Liver (tissue), 8 donors: ENCODE measurements at regions not wholly inside any gene's neighbourhood (a gene's known extent, or its start where the extent isn't known, plus 50 kb on each side); places are given as distances from the start of the nearest gene placed in this dataset.

Source experiments
- DNase-seq: peaks from one replicate; pipeline ENCODE4 v3.0.0-alpha.2; 2017; ENCODE audit warnings: low spot score
- H3K27ac ChIP-seq, 2 donors: one replicate each; pipeline ENCODE4 v1.7.0; 2013; ENCODE audit warnings: inconsistent platforms in 2 of 2, low read length in 2 of 2, control low read depth in 1 of 2, low read depth in 1 of 2, mild to moderate bottlenecking in 1 of 2
- H3K27me3 ChIP-seq, 4 donors: one replicate each; pipeline versions ENCODE4 v1.6.1 to v1.7.0; 2013; ENCODE audit warnings: low read length in 3 of 4, inconsistent platforms in 1 of 4, mild to moderate bottlenecking in 1 of 4, moderate library complexity in 1 of 4; ENCODE audit not compliant: control insufficient read depth in 4 of 4, insufficient read depth in 4 of 4
- H3K36me3 ChIP-seq, 4 donors: one replicate each; pipeline versions ENCODE4 v1.6.1 to v1.7.0; 2013; ENCODE audit warnings: low read length in 3 of 4, mild to moderate bottlenecking in 3 of 4, low read depth in 1 of 4, moderate library complexity in 1 of 4; ENCODE audit not compliant: control insufficient read depth in 4 of 4, insufficient read depth in 3 of 4
- H3K4me1 ChIP-seq, 4 donors: one replicate each; pipeline versions ENCODE4 v1.6.1 to v1.7.0; 2013; ENCODE audit warnings: low read length in 3 of 4, mild to moderate bottlenecking in 3 of 4, moderate library complexity in 1 of 4; ENCODE audit not compliant: control insufficient read depth in 4 of 4, insufficient read depth in 4 of 4
- H3K4me3 ChIP-seq, 3 donors: one replicate each; pipeline versions ENCODE4 v1.6.1 to v1.7.0; 2013; ENCODE audit warnings: low read length in 3 of 3, control low read depth in 1 of 3, low read depth in 1 of 3, mild to moderate bottlenecking in 1 of 3
- H3K9ac ChIP-seq, 2 donors: one replicate each; pipeline ENCODE4 v1.7.0; 2013; ENCODE audit warnings: low read length in 2 of 2, mild to moderate bottlenecking in 2 of 2, moderate library complexity in 2 of 2, control low read depth in 1 of 2, low read depth in 1 of 2
- H3K9me3 ChIP-seq, 4 donors: one replicate each; pipeline versions ENCODE4 v1.6.1 to v1.7.0; 2013; ENCODE audit warnings: low read length in 3 of 4; ENCODE audit not compliant: control insufficient read depth in 4 of 4
- EGR1 ChIP-seq, 2 donors: IDR thresholded peaks; 2 replicates each; pipeline ENCODE4 v1.6.1; 2016 to 2018; ENCODE audit warnings: antibody characterized with exemption in 2 of 2, low read depth in 2 of 2
- FOXA2 ChIP-seq: IDR thresholded peaks from 2 replicates; pipeline ENCODE4 v1.6.1; 2016; ENCODE audit warnings: antibody characterized with exemption
- GABPA ChIP-seq, 2 donors: IDR thresholded peaks in 1 of 2; conservative IDR thresholded peaks in 1 of 2; 2 replicates each; pipeline ENCODE4 v1.6.1; 2016; ENCODE audit warnings: antibody characterized with exemption in 2 of 2, mild to moderate bottlenecking in 1 of 2, moderate library complexity in 1 of 2
- HNF4A ChIP-seq, 2 donors: conservative IDR thresholded peaks; 2 replicates each; pipeline ENCODE4 v1.6.1; 2016; ENCODE audit warnings: antibody characterized with exemption in 2 of 2, mild to moderate bottlenecking in 2 of 2
- HNF4G ChIP-seq: IDR thresholded peaks from 2 replicates; pipeline ENCODE4 v1.6.1; 2016; ENCODE audit warnings: antibody characterized with exemption
- JUND ChIP-seq, 2 donors: IDR thresholded peaks; 2 replicates each; pipeline ENCODE4 v1.6.1; 2016; ENCODE audit warnings: antibody characterized with exemption in 2 of 2
- RXRA ChIP-seq, 2 donors: IDR thresholded peaks; 2 replicates each; pipeline ENCODE4 v1.6.1; 2017 to 2018; ENCODE audit warnings: antibody characterized with exemption in 2 of 2, mild to moderate bottlenecking in 1 of 2
- SP1 ChIP-seq: IDR thresholded peaks from 2 replicates; pipeline ENCODE4 v1.6.1; 2018; ENCODE audit warnings: antibody characterized with exemption, mild to moderate bottlenecking
- YY1 ChIP-seq: IDR thresholded peaks from 2 replicates; pipeline ENCODE4 v1.6.1; 2016; ENCODE audit warnings: antibody characterized with exemption, mild to moderate bottlenecking
- WGBS: extraction: QIAGEN DNeasy Blood & Tissue Kit; methylation state at CpG from one replicate; pipeline ENCODE4 v1.1.7; 2013; 5-methylcytosine and 5-hydroxymethylcytosine counted together
- TF ChIP-seq, protein P1 (sequence below): IDR thresholded peaks from 2 replicates; pipeline ENCODE4 v1.6.1; 2016; ENCODE audit warnings: antibody characterized with exemption, mild to moderate bottlenecking
- TF ChIP-seq, protein P2 (sequence below): fragments of 150-350 bp; IDR thresholded peaks from 2 replicates; pipeline ENCODE4 v1.5.1; 2017; ENCODE audit warnings: improper control_type of control experiment, low read depth, low read length; ENCODE audit not compliant: missing input control
- TF ChIP-seq, protein P3 (sequence below): IDR thresholded peaks from 2 replicates; pipeline ENCODE4 v1.6.1; 2016; ENCODE audit warnings: antibody characterized with exemption
- TF ChIP-seq, protein P4 (sequence below): IDR thresholded peaks from 2 replicates; pipeline ENCODE4 v1.6.1; 2016; ENCODE audit warnings: antibody characterized with exemption
- TF ChIP-seq, protein P5 (sequence below): IDR thresholded peaks from 2 replicates; pipeline ENCODE4 v1.6.1; 2016; ENCODE audit warnings: antibody characterized with exemption
- donor health status: healthy.
- donor health status: healthy.
- donor health status: healthy.
- donor health status: healthy.
- donor health status: healthy.

DNA sequence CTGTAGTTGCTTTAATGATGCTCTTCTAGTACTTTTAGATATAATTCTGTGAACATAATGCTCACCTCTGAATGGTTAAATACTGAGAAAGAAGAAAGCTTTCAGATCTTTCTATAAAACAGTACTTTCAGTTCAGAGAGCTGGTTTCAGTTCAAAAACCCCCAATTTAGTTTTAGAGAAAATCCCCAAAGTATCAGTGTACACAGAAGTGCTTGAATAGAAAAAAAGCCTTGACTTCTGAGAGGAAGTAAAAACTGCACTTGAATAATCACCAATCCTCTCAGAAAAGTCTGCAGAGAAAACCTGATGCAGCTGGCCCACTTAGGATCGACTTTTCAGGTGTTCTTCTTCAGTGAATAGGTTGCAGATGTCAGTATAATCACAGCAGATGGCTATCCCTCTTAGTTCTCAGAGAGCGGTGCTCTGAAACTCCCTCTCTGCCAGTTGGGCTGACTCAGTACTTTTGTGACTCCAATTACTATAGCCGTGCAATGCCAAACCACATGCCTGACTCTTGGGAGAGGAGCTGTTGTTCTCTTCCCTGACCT lies 616.3 kb downstream of the LRFN5 start:
- TF ChIP-seq HNF4G (no peak), EGR1 (IDR thresholded peaks at IDR 0.05; ENCODE audit: low read depth in 2 of 2) (no peak), YY1 (no peak), RXRA (IDR thresholded peaks at IDR 0.05) (no peak), FOXA2 (no peak), SP1 (no peak), JUND (IDR thresholded peaks at IDR 0.05) (no peak), GABPA (IDR thresholded peaks at IDR 0.05 in 1 of 2, conservative IDR thresholded peaks at IDR 0.05 in 1 of 2) (no peak), HNF4A (conservative IDR thresholded peaks at IDR 0.05) (no peak)
- TF ChIP-seq, protein P1, sequence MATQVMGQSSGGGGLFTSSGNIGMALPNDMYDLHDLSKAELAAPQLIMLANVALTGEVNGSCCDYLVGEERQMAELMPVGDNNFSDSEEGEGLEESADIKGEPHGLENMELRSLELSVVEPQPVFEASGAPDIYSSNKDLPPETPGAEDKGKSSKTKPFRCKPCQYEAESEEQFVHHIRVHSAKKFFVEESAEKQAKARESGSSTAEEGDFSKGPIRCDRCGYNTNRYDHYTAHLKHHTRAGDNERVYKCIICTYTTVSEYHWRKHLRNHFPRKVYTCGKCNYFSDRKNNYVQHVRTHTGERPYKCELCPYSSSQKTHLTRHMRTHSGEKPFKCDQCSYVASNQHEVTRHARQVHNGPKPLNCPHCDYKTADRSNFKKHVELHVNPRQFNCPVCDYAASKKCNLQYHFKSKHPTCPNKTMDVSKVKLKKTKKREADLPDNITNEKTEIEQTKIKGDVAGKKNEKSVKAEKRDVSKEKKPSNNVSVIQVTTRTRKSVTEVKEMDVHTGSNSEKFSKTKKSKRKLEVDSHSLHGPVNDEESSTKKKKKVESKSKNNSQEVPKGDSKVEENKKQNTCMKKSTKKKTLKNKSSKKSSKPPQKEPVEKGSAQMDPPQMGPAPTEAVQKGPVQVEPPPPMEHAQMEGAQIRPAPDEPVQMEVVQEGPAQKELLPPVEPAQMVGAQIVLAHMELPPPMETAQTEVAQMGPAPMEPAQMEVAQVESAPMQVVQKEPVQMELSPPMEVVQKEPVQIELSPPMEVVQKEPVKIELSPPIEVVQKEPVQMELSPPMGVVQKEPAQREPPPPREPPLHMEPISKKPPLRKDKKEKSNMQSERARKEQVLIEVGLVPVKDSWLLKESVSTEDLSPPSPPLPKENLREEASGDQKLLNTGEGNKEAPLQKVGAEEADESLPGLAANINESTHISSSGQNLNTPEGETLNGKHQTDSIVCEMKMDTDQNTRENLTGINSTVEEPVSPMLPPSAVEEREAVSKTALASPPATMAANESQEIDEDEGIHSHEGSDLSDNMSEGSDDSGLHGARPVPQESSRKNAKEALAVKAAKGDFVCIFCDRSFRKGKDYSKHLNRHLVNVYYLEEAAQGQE, result no peak
- TF ChIP-seq, protein P2, sequence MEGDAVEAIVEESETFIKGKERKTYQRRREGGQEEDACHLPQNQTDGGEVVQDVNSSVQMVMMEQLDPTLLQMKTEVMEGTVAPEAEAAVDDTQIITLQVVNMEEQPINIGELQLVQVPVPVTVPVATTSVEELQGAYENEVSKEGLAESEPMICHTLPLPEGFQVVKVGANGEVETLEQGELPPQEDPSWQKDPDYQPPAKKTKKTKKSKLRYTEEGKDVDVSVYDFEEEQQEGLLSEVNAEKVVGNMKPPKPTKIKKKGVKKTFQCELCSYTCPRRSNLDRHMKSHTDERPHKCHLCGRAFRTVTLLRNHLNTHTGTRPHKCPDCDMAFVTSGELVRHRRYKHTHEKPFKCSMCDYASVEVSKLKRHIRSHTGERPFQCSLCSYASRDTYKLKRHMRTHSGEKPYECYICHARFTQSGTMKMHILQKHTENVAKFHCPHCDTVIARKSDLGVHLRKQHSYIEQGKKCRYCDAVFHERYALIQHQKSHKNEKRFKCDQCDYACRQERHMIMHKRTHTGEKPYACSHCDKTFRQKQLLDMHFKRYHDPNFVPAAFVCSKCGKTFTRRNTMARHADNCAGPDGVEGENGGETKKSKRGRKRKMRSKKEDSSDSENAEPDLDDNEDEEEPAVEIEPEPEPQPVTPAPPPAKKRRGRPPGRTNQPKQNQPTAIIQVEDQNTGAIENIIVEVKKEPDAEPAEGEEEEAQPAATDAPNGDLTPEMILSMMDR, result no peak
- TF ChIP-seq, protein P3, sequence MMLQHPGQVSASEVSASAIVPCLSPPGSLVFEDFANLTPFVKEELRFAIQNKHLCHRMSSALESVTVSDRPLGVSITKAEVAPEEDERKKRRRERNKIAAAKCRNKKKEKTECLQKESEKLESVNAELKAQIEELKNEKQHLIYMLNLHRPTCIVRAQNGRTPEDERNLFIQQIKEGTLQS, result no peak
- TF ChIP-seq, protein P4, sequence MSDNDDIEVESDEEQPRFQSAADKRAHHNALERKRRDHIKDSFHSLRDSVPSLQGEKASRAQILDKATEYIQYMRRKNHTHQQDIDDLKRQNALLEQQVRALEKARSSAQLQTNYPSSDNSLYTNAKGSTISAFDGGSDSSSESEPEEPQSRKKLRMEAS, result no peak
- TF ChIP-seq, protein P5, sequence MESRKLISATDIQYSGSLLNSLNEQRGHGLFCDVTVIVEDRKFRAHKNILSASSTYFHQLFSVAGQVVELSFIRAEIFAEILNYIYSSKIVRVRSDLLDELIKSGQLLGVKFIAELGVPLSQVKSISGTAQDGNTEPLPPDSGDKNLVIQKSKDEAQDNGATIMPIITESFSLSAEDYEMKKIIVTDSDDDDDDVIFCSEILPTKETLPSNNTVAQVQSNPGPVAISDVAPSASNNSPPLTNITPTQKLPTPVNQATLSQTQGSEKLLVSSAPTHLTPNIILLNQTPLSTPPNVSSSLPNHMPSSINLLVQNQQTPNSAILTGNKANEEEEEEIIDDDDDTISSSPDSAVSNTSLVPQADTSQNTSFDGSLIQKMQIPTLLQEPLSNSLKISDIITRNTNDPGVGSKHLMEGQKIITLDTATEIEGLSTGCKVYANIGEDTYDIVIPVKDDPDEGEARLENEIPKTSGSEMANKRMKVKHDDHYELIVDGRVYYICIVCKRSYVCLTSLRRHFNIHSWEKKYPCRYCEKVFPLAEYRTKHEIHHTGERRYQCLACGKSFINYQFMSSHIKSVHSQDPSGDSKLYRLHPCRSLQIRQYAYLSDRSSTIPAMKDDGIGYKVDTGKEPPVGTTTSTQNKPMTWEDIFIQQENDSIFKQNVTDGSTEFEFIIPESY, result no peak
- no peaks in the 10 kb centered on the region for H3K9me3 ChIP-seq
- no peak overlapping the region for H3K9ac ChIP-seq
- no peaks in the 10 kb centered on the region for H3K36me3 ChIP-seq
- no peaks in the 10 kb centered on the region for H3K4me1 ChIP-seq
- 34% methylated on average over 3 of the region's 3 CpGs for WGBS
- H3K4me3 ChIP-seq, result no peak overlapping the region
- no peak for DNase-seq
- H3K27ac ChIP-seq, result no peak overlapping the region
- no peaks in the 10 kb centered on the region for H3K27me3 ChIP-seq

DNA sequence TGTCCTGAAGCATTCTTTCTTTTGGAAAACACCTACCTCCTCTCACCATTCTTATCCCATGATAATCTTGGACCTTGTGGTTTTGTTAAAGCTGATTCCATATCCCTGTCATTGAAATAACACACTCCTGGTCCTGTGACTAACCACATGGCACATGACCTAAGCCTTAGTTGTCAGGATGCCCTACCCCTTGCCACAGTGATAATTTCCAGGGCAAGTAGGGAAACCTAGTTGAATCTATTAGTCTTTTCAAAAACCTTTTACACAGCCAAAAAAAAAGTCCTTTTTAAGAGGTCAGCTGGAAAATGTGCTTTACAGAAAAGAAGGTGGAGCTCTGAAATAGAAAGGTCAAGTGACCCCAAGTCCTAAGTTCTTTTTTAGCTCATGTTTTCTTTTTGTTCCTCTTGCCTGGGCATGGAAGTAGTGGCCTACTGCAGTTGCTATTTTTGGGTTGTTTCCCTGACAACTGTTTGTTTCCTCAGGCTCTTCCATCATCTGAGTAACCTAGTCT lies 608.4 kb downstream of the LRFN5 start:
- no peaks in the 10 kb centered on the region for H3K4me1 ChIP-seq
- H3K9ac ChIP-seq, result no peak overlapping the region
- no peak overlapping the region for H3K4me3 ChIP-seq
- no peak for DNase-seq
- H3K27me3 ChIP-seq, result no peaks in the 10 kb centered on the region
- no peak overlapping the region for H3K27ac ChIP-seq
- H3K36me3 ChIP-seq, result no peaks in the 10 kb centered on the region
- H3K9me3 ChIP-seq, result no peaks in the 10 kb centered on the region
- TF ChIP-seq HNF4G (no peak), FOXA2 (no peak), SP1 (no peak)
- TF ChIP-seq, protein P5, result no peak
- TF ChIP-seq, protein P3, result no peak
- TF ChIP-seq, protein P4, result no peak
- TF ChIP-seq, protein P2, result no peak
